ENCODE measurements at regions not wholly inside any gene's neighbourhood (a gene's known extent, or its start where the extent isn't known, plus 50 kb on each side); places are given as distances from the start of the nearest gene placed in this dataset.

GRCh38 chr7:153581419-153581818 is 470.8 kb upstream of the DPP6 start:
- no peaks in the 10 kb centered on the region for H3K4me1 Mint-ChIP-seq
- H3K36me3 Mint-ChIP-seq, result peaks cover 2% of the 10 kb centered on the region
- H3K9me3 Mint-ChIP-seq, result peaks cover 73% of the 10 kb centered on the region
- no peak overlapping the region for H3K27ac Mint-ChIP-seq
- no peak overlapping the region for H3K4me3 Mint-ChIP-seq
- DNase-seq (ENCODE audit: low spot score in 2 of 2, unreplicated experiment in 2 of 2), result no peak
- TF ChIP-seq CTCF (IDR thresholded peaks at IDR 0.05; ENCODE audit: unreplicated experiment), result no peak
- no peaks in the 10 kb centered on the region for H3K27me3 Mint-ChIP-seq (ENCODE audit: low read depth)

GRCh38 chr7:153584132-153584531 is 468.1 kb upstream of the DPP6 start:
- peaks cover 70% of the 10 kb centered on the region for H3K9me3 Mint-ChIP-seq
- TF ChIP-seq CTCF (IDR thresholded peaks at IDR 0.05; ENCODE audit: unreplicated experiment), result no peak

GRCh38 chr7:153588586-153588985 is 463.6 kb upstream of the DPP6 start:
- H3K27ac Mint-ChIP-seq, result no peak overlapping the region
- peaks cover 75% of the 10 kb centered on the region for H3K9me3 Mint-ChIP-seq
- no peak overlapping the region for H3K4me3 Mint-ChIP-seq
- H3K4me1 Mint-ChIP-seq, result no peaks in the 10 kb centered on the region
- no peaks in the 10 kb centered on the region for H3K27me3 Mint-ChIP-seq (ENCODE audit: low read depth)
- TF ChIP-seq CTCF (IDR thresholded peaks at IDR 0.05; ENCODE audit: unreplicated experiment), result no peak
- no peak for DNase-seq (ENCODE audit: low spot score in 2 of 2, unreplicated experiment in 2 of 2)
- H3K36me3 Mint-ChIP-seq, result peaks cover 2% of the 10 kb centered on the region

More at GRCh38 chr7:153584132-153584531, 468.1 kb upstream of the DPP6 start:
- Mint-ChIP-seq H3K4me3 (no peak overlapping the region), H3K36me3 (peaks cover 2% of the 10 kb centered on the region), H3K27ac (no peak overlapping the region), H3K27me3 (ENCODE audit: low read depth) (no peaks in the 10 kb centered on the region), H3K4me1 (no peaks in the 10 kb centered on the region)
- no peak for DNase-seq (ENCODE audit: low spot score in 2 of 2, unreplicated experiment in 2 of 2)

- Mint-ChIP-seq H3K36me3 (no peaks in the 10 kb centered on the region), H3K9me3 (peaks cover 76% of the 10 kb centered on the region), H3K4me3 (no peak overlapping the region), H3K27ac (no peak overlapping the region), H3K27me3 (ENCODE audit: low read depth) (no peaks in the 10 kb centered on the region), H3K4me1 (no peaks in the 10 kb centered on the region)
- TF ChIP-seq CTCF (IDR thresholded peaks at IDR 0.05; ENCODE audit: unreplicated experiment), result no peak
- DNase-seq (ENCODE audit: low spot score in 2 of 2, unreplicated experiment in 2 of 2), result no peak
Observed at GRCh38 chr7:153590136-153590535, 462.1 kb upstream of the DPP6 start.

- Mint-ChIP-seq H3K4me1 (no peaks in the 10 kb centered on the region), H3K36me3 (no peaks in the 10 kb centered on the region), H3K27ac (no peak overlapping the region), H3K4me3 (no peak overlapping the region), H3K27me3 (ENCODE audit: low read depth) (no peaks in the 10 kb centered on the region), H3K9me3 (peaks cover 79% of the 10 kb centered on the region)
- TF ChIP-seq CTCF (IDR thresholded peaks at IDR 0.05; ENCODE audit: unreplicated experiment), result no peak
- DNase-seq (ENCODE audit: low spot score in 2 of 2, unreplicated experiment in 2 of 2), result no peak
Observed at GRCh38 chr7:153590571-153590970, 461.6 kb upstream of the DPP6 start.

GRCh38 chr7:153607354-153607753 is 444.8 kb upstream of the DPP6 start:
- H3K9me3 Mint-ChIP-seq, result peaks cover 87% of the 10 kb centered on the region
- H3K4me1 Mint-ChIP-seq, result no peaks in the 10 kb centered on the region
- H3K27me3 Mint-ChIP-seq (ENCODE audit: low read depth), result no peaks in the 10 kb centered on the region
- no peak overlapping the region for H3K27ac Mint-ChIP-seq
- peaks cover 6% of the 10 kb centered on the region for H3K36me3 Mint-ChIP-seq
- no peak for DNase-seq (ENCODE audit: low spot score in 2 of 2, unreplicated experiment in 2 of 2)
- H3K4me3 Mint-ChIP-seq, result no peak overlapping the region
- TF ChIP-seq CTCF (IDR thresholded peaks at IDR 0.05; ENCODE audit: unreplicated experiment), result no peak

Data from mesothelial cell of epicardium (in vitro differentiated cells).